ENCODE measurements at regions not wholly inside any gene's neighbourhood (a gene's known extent, or its start where the extent isn't known, plus 50 kb on each side); places are given as distances from the start of the nearest gene placed in this dataset.

DNA sequence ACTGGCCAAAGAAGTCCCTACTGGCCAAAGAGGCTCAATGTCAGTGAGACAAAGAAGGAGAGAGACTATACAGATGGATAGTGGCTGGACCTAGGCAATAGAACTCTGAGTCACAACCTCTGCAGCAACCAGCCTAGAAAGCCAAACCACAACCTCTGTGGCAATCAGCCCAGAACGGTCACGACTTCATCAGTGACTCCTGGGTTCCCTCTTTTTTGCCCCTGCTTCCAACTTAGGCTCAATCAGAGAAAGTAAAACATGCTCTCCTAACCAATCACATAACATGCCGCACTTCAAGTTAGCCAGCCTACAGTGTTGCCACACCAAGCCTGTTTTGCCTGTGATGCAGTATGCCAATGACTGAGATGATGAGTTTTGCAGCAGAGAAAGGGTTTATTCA lies 203.4 kb downstream of the ANAPC10 start:
- Histone ChIP-seq H3K9me3 (ENCODE audit: control insufficient read depth, low read depth, low read length) (no peaks in the 10 kb centered on the region), H3K27ac (ENCODE audit: control insufficient read depth, insufficient read depth, low read length) (no peak overlapping the region), H3K27me3 (ENCODE audit: control insufficient read depth, extremely low read depth, insufficient read depth, low read length) (no peaks in the 10 kb centered on the region), H2AFZ (ENCODE audit: control insufficient read depth, low read length) (no peak overlapping the region), H3K36me3 (ENCODE audit: control insufficient read depth in 2 of 2, extremely low read depth in 1 of 2, insufficient read depth in 2 of 2, low read length in 2 of 2) (no peaks in the 10 kb centered on the region), H3K4me3 (ENCODE audit: control insufficient read depth in 2 of 3, extremely low read depth in 1 of 3, insufficient read depth in 2 of 3, low read depth in 1 of 3, low read length in 3 of 3) (no peak overlapping the region), H3K9ac (ENCODE audit: control insufficient read depth, extremely low read depth, insufficient read depth, low read length) (no peak overlapping the region), H3K9me1 (ENCODE audit: control insufficient read depth, extremely low read depth, insufficient read depth, low read length) (no peaks in the 10 kb centered on the region), H3K4me1 (ENCODE audit: control insufficient read depth, extremely low read depth, insufficient read depth, low read length) (no peaks in the 10 kb centered on the region), H3K79me2 (ENCODE audit: control insufficient read depth, insufficient read depth, low read length) (no peaks in the 10 kb centered on the region), H4K20me1 (ENCODE audit: control insufficient read depth, extremely low read depth, insufficient read depth, low read length) (no peaks in the 10 kb centered on the region), H3K4me2 (ENCODE audit: control insufficient read depth, extremely low read depth, insufficient read depth, low read depth, low read length) (no peak overlapping the region)
- FAIRE-seq (peak; percentile 66), DNase-seq (ENCODE audit: low read depth, low spot score) (no peak)
- TF ChIP-seq EZH2 (IDR thresholded peaks at IDR 0.05; ENCODE audit: low read length) (no peak), CTCF (optimal IDR thresholded peaks at IDR 0.05 in 1 of 3, IDR thresholded peaks at IDR 0.05 in 1 of 3, conservative IDR thresholded peaks at IDR 0.05 in 1 of 3; ENCODE audit: extremely low read depth in 1 of 3, insufficient read depth in 2 of 3, low read length in 3 of 3) (no peak)
- dilution Hi-C loops (cut with MboI; ENCODE audit: extremely low pct_ligation_motif_present, low sequenced_read_pairs) = no loop called here

GRCh38 chr4:144899393-144899792 lies 198.6 kb downstream of the ANAPC10 start:
- Histone ChIP-seq H3K4me3 (ENCODE audit: control insufficient read depth in 2 of 3, extremely low read depth in 1 of 3, insufficient read depth in 2 of 3, low read depth in 1 of 3, low read length in 3 of 3) (no peak overlapping the region), H3K9me1 (ENCODE audit: control insufficient read depth, extremely low read depth, insufficient read depth, low read length) (no peaks in the 10 kb centered on the region), H3K4me2 (ENCODE audit: control insufficient read depth, extremely low read depth, insufficient read depth, low read depth, low read length) (no peak overlapping the region), H3K79me2 (ENCODE audit: control insufficient read depth, insufficient read depth, low read length) (no peaks in the 10 kb centered on the region), H3K27ac (ENCODE audit: control insufficient read depth, insufficient read depth, low read length) (no peak overlapping the region), H2AFZ (ENCODE audit: control insufficient read depth, low read length) (no peak overlapping the region), H3K9ac (ENCODE audit: control insufficient read depth, extremely low read depth, insufficient read depth, low read length) (no peak overlapping the region), H3K4me1 (ENCODE audit: control insufficient read depth, extremely low read depth, insufficient read depth, low read length) (peaks cover 3% of the 10 kb centered on the region), H3K36me3 (ENCODE audit: control insufficient read depth in 2 of 2, extremely low read depth in 1 of 2, insufficient read depth in 2 of 2, low read length in 2 of 2) (no peaks in the 10 kb centered on the region), H4K20me1 (ENCODE audit: control insufficient read depth, extremely low read depth, insufficient read depth, low read length) (no peaks in the 10 kb centered on the region), H3K27me3 (ENCODE audit: control insufficient read depth, extremely low read depth, insufficient read depth, low read length) (no peaks in the 10 kb centered on the region), H3K9me3 (ENCODE audit: control insufficient read depth, low read depth, low read length) (no peaks in the 10 kb centered on the region)
- DNase-seq (ENCODE audit: low read depth, low spot score) = no peak
- no peak for TF ChIP-seq EZH2 (IDR thresholded peaks at IDR 0.05; ENCODE audit: low read length)
- TF ChIP-seq CTCF (optimal IDR thresholded peaks at IDR 0.05 in 1 of 3, IDR thresholded peaks at IDR 0.05 in 1 of 3, conservative IDR thresholded peaks at IDR 0.05 in 1 of 3; ENCODE audit: extremely low read depth in 1 of 3, insufficient read depth in 2 of 3, low read length in 3 of 3) = no peak
- dilution Hi-C loops (cut with MboI; ENCODE audit: extremely low pct_ligation_motif_present, low sequenced_read_pairs) = no loop called here
- no peak for FAIRE-seq

Measured in keratinocyte (primary cell).